H1 (cell line): ENCODE measurements at regions not wholly inside any gene's neighbourhood (a gene's known extent, or its start where the extent isn't known, plus 50 kb on each side); places are given as distances from the start of the nearest gene placed in this dataset.

Experiments used
- BRCA1 ChIP-seq: IDR thresholded peaks from 2 replicates; pipeline ENCODE4 v1.6.1; 2012; ENCODE audit warnings: low read depth, low read length, improper control_type of control experiment
- CREB1 ChIP-seq: IDR thresholded peaks from 2 replicates; pipeline ENCODE4 v1.6.1; 2012; ENCODE audit warnings: inconsistent platforms
- HDAC2 ChIP-seq, 2 experiments: fragments of 300-600 bp in 1 of 2; sonication (generic) in 1 of 2; IDR thresholded peaks; 2 replicates each; pipeline ENCODE4 v1.6.1; 2011 to 2012; ENCODE audit warnings: low read depth in 2 of 2, low read length in 2 of 2, mild to moderate bottlenecking in 2 of 2, moderate library complexity in 2 of 2, borderline replicate concordance in 1 of 2, inconsistent platforms in 1 of 2
- TF ChIP-seq, protein P1 (sequence below): IDR thresholded peaks from 2 replicates; pipeline ENCODE4 v1.6.1; 2011; ENCODE audit warnings: low read depth, mild to moderate bottlenecking, low read length; ENCODE audit not compliant: insufficient read depth

DNA sequence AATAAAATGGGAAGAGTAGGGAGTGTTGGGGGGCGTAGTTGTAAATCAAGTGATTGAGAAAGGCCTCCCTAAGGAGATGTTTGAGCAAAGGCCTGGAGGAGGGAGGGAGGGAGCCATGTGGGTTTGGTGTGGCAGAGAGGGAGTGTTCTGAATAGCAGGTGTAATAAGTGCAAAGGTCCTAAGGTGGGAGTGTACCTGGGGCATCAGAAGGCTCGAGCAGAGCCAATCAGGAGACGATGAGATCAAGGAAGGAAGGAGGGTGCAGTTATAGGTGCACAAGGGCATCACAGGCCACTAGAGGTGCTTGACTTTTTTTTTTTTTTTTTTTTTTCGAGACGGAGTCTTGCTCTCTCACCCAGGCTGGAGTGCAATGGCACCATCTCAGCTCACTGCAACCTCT, 77.9 kb upstream of the PLXNC1 start:
- TF ChIP-seq BRCA1: no peak
- no peak for TF ChIP-seq CREB1
- TF ChIP-seq, protein P1, sequence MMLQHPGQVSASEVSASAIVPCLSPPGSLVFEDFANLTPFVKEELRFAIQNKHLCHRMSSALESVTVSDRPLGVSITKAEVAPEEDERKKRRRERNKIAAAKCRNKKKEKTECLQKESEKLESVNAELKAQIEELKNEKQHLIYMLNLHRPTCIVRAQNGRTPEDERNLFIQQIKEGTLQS: no peak
- TF ChIP-seq HDAC2 (IDR thresholded peaks at IDR 0.05; ENCODE audit: borderline replicate concordance in 1 of 2, low read depth in 2 of 2, low read length in 2 of 2): no peak
